T-helper 1 cell treated with Interleukin-12 subunit alpha and Interleukin-12 subunit beta and Interleukin-4 antibody, amounts not matched to agents 30 μg/mL and 1 μg/mL, for 36 hours (primary cell): ENCODE measurements at regions not wholly inside any gene's neighbourhood (a gene's known extent, or its start where the extent isn't known, plus 50 kb on each side); places are given as distances from the start of the nearest gene placed in this dataset.

ENCODE experiments used
- H3K27ac Mint-ChIP-seq: one replicate; pipeline ENCODE4 v1.8.0; 2021; ENCODE audit warnings: mild to moderate bottlenecking, mixed read lengths
- H3K27me3 Mint-ChIP-seq: one replicate; pipeline ENCODE4 v1.8.0; 2021; ENCODE audit warnings: low read depth, mixed read lengths
- H3K36me3 Mint-ChIP-seq: one replicate; pipeline ENCODE4 v1.8.0; 2021; ENCODE audit warnings: low read depth, mixed read lengths
- H3K4me1 Mint-ChIP-seq: one replicate; pipeline ENCODE4 v1.8.0; 2021; ENCODE audit warnings: low read depth, mixed read lengths
- H3K4me3 Mint-ChIP-seq: one replicate; pipeline ENCODE4 v1.8.0; 2021; ENCODE audit warnings: mild to moderate bottlenecking, moderate library complexity, mixed read lengths
- H3K9me3 Mint-ChIP-seq: one replicate; pipeline ENCODE4 v1.8.0; 2021; ENCODE audit warnings: mixed read lengths

- Mint-ChIP-seq H3K36me3 (no peaks in the 10 kb centered on the region), H3K4me1 (no peaks in the 10 kb centered on the region), H3K4me3 (no peak overlapping the region), H3K27me3 (peaks cover 12% of the 10 kb centered on the region), H3K9me3 (no peaks in the 10 kb centered on the region), H3K27ac (no peak overlapping the region)
These were observed 59.8 kb upstream of the FHIT start for GRCh38 chr3:61311044-61311443.

DNA sequence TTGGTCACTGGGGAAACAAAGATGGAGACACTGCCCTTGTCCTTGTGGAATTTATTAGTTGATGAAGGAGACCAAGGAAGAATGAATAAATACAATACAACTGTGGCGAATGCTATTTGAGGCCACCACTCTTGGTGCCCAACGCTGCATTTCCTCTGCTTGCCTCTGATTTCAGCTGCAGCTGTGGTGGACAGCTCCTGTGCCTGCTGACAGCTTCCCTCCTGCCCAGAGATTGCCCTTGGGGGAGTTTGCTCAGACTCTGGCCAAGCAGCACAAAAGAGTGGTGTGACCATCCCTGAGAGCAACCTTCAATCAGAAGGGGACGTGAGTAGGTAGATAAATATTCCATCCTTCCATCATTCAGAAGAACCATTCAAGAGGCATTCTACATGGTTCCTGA, 64.6 kb upstream of the FHIT start:
- no peaks in the 10 kb centered on the region for H3K4me1 Mint-ChIP-seq
- H3K4me3 Mint-ChIP-seq: no peak overlapping the region
- no peaks in the 10 kb centered on the region for H3K9me3 Mint-ChIP-seq
- no peaks in the 10 kb centered on the region for H3K36me3 Mint-ChIP-seq
- peaks cover 20% of the 10 kb centered on the region for H3K27me3 Mint-ChIP-seq
- H3K27ac Mint-ChIP-seq: no peak overlapping the region

- Mint-ChIP-seq H3K4me3 (no peak overlapping the region), H3K27me3 (peaks cover 7% of the 10 kb centered on the region), H3K9me3 (no peaks in the 10 kb centered on the region), H3K4me1 (no peaks in the 10 kb centered on the region), H3K36me3 (no peaks in the 10 kb centered on the region), H3K27ac (no peak overlapping the region)
These were observed 71.8 kb upstream of the FHIT start for GRCh38 chr3:61323094-61323493.

DNA sequence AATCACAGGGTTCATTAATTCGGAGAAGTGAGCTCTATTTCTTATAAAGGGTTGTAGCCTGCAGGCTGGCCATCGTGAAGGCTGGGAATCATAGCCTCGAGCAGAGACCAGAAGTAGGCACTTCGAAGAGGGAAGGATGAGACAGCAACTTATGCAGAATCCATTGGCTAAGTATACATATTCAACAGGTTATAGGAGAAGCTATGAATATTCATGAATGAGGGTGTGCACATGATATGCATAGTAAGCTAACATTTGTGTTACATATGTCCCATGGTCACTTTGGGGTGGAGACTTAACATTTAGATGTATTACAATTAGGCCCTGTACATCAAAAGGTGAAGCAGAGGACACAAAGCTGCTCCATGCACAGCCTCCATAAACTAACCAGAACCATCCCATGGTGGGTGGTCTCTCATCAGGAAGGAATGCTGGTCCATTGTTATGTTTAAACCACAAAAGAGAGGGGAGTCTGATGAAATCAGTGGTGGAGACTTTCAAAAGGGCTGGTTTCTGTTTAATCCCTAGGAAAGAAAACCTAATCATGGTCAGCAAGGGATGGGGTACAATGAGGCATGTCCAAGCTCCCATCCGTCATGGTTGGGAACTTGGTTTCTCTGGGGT, 80.8 kb upstream of the FHIT start:
- Mint-ChIP-seq H3K4me1 (no peaks in the 10 kb centered on the region), H3K27me3 (peaks cover 8% of the 10 kb centered on the region), H3K27ac (no peak overlapping the region), H3K9me3 (no peaks in the 10 kb centered on the region), H3K36me3 (no peaks in the 10 kb centered on the region), H3K4me3 (no peak overlapping the region)

- no peak overlapping the region for H3K4me3 Mint-ChIP-seq
- no peak overlapping the region for H3K27ac Mint-ChIP-seq
- no peaks in the 10 kb centered on the region for H3K4me1 Mint-ChIP-seq
- no peaks in the 10 kb centered on the region for H3K9me3 Mint-ChIP-seq
- no peaks in the 10 kb centered on the region for H3K36me3 Mint-ChIP-seq
- H3K27me3 Mint-ChIP-seq: peaks cover 8% of the 10 kb centered on the region
These were observed 82.1 kb upstream of the FHIT start for GRCh38 chr3:61333192-61333961.

DNA sequence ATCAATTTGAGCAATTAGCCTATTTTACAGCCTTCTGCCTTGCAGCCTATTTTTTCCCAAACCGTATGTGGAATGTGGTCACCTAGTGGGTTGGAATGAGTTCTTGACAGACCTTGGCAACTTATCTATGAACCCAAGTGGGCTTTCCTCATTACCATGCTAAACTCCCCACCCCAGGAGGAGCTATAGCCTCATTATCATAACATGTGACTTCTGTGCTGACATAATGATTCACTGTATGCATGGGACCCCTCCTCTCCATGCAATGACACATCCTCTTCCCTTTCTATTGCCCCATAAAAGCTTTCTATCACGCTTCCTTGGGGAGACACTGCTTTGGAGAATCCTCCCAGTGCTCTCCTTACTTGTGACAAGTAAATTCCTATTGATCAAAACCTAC, 83.5 kb upstream of the FHIT start:
- peaks cover 3% of the 10 kb centered on the region for H3K9me3 Mint-ChIP-seq
- no peak overlapping the region for H3K27ac Mint-ChIP-seq
- no peaks in the 10 kb centered on the region for H3K36me3 Mint-ChIP-seq
- peaks cover 8% of the 10 kb centered on the region for H3K27me3 Mint-ChIP-seq
- H3K4me1 Mint-ChIP-seq: no peaks in the 10 kb centered on the region
- no peak overlapping the region for H3K4me3 Mint-ChIP-seq

- H3K4me1 Mint-ChIP-seq: no peaks in the 10 kb centered on the region
- H3K27me3 Mint-ChIP-seq: no peaks in the 10 kb centered on the region
- H3K4me3 Mint-ChIP-seq: no peak overlapping the region
- peaks cover 3% of the 10 kb centered on the region for H3K9me3 Mint-ChIP-seq
- no peaks in the 10 kb centered on the region for H3K36me3 Mint-ChIP-seq
- H3K27ac Mint-ChIP-seq: no peak overlapping the region
These were observed 89.7 kb upstream of the FHIT start for GRCh38 chr3:61340931-61341461.

- H3K4me1 Mint-ChIP-seq: no peaks in the 10 kb centered on the region
- no peaks in the 10 kb centered on the region for H3K27me3 Mint-ChIP-seq
- no peak overlapping the region for H3K27ac Mint-ChIP-seq
- H3K4me3 Mint-ChIP-seq: no peak overlapping the region
- H3K36me3 Mint-ChIP-seq: no peaks in the 10 kb centered on the region
- peaks cover 2% of the 10 kb centered on the region for H3K9me3 Mint-ChIP-seq
These were observed 92.3 kb upstream of the FHIT start for GRCh38 chr3:61343543-61343942.

DNA sequence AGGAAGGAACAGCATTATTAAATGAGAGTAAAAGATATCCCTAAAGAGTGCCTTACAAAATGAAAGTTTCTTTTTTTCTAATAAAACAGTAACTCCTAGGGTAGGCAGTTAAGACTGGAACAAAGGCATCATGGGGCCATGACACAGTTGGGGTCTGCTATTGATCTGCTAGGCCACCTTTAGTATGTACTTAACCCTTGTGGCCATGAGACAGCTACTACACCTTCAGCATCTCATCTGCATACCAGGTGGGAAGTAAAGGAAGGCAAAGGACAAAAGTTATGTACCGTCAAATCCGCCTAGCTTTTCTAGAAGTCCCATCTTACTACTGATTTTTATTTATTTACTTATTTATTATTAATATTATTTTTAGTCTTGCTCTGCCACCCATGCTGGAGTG, 93.8 kb upstream of the FHIT start:
- Mint-ChIP-seq H3K36me3 (no peaks in the 10 kb centered on the region), H3K27ac (no peak overlapping the region), H3K9me3 (no peaks in the 10 kb centered on the region), H3K4me1 (no peaks in the 10 kb centered on the region), H3K4me3 (no peak overlapping the region), H3K27me3 (no peaks in the 10 kb centered on the region)

DNA sequence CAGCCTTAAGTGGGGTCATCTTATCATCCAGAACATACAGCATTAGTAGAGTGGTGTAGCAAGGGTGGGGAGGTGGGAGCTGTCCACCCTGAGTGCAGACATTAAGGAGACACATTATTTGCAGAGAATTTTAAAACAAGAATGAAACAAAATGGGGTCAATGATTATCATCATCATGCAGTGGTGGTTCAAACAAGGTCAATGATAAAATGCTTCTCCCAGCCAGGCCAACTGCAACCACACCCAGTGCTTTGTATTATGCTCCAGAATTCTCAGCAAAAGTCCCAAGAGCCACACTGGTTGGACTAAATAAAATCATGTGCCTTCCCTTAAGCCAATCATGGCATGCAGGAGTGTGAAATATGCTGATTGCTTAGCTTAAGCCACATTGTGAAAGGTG, 96.7 kb upstream of the FHIT start:
- Mint-ChIP-seq H3K4me3 (no peak overlapping the region), H3K36me3 (no peaks in the 10 kb centered on the region), H3K27ac (no peak overlapping the region), H3K4me1 (no peaks in the 10 kb centered on the region), H3K27me3 (no peaks in the 10 kb centered on the region), H3K9me3 (no peaks in the 10 kb centered on the region)

DNA sequence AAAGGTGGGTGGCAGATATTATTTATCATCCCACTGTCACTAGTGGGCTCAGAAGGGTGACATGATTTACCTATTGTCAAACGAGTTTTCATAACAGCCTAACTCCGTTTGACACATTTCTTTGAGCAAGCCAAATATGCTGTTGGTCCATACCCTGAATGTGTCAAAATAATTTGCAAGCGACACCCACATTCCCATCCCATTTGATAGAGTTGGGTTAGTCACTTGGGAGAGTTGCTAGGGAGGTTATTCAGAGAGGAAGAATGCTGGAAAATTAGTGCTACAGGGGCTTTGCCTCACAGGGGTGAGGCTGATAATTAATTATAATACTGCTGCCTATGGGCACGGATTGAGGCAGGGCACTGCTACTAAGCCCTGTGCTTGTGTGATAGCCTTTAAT, 98.5 kb upstream of the FHIT start:
- Mint-ChIP-seq H3K27me3 (peaks cover 2% of the 10 kb centered on the region), H3K27ac (no peak overlapping the region), H3K4me3 (no peak overlapping the region), H3K36me3 (no peaks in the 10 kb centered on the region), H3K9me3 (no peaks in the 10 kb centered on the region), H3K4me1 (no peaks in the 10 kb centered on the region)

DNA sequence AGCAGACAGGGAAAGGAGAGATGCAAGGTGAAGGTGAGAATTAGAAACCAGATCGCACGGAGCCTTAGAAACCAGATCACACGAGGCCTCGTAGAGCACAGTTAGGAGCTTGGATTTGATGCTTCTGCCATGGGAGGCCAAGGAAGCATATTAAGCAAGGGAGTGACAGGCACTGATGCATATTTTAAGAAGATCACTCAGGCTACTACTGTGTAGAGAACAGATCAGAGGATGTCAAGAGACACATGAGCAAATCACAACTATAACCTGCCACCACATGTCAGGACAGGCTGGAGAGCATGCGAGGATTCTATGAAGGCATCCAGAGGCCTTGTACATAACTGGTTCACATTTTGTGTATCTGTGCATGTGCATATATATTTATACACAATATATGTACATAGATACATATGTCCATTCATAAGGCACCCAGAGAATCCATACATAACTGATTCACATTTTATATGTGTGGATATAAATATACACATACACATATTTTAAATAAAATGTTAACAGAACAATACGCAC, 99.6 kb upstream of the FHIT start:
- Mint-ChIP-seq H3K9me3 (no peaks in the 10 kb centered on the region), H3K4me1 (no peaks in the 10 kb centered on the region), H3K27ac (no peak overlapping the region), H3K4me3 (no peak overlapping the region), H3K27me3 (peaks cover 4% of the 10 kb centered on the region), H3K36me3 (no peaks in the 10 kb centered on the region)

- Mint-ChIP-seq H3K27ac (no peak overlapping the region), H3K27me3 (peaks cover 4% of the 10 kb centered on the region), H3K36me3 (no peaks in the 10 kb centered on the region), H3K4me1 (no peaks in the 10 kb centered on the region), H3K4me3 (no peak overlapping the region), H3K9me3 (no peaks in the 10 kb centered on the region)
These were observed 101.1 kb upstream of the FHIT start for GRCh38 chr3:61352306-61352705.

GRCh38 chr3:61353382-61353781, 102.1 kb upstream of the FHIT start:
- no peaks in the 10 kb centered on the region for H3K9me3 Mint-ChIP-seq
- no peaks in the 10 kb centered on the region for H3K4me1 Mint-ChIP-seq
- H3K4me3 Mint-ChIP-seq: no peak overlapping the region
- H3K27ac Mint-ChIP-seq: no peak overlapping the region
- no peaks in the 10 kb centered on the region for H3K36me3 Mint-ChIP-seq
- H3K27me3 Mint-ChIP-seq: peaks cover 4% of the 10 kb centered on the region

- Mint-ChIP-seq H3K27ac (no peak overlapping the region), H3K4me1 (no peaks in the 10 kb centered on the region), H3K4me3 (no peak overlapping the region), H3K27me3 (peaks cover 4% of the 10 kb centered on the region), H3K36me3 (no peaks in the 10 kb centered on the region), H3K9me3 (no peaks in the 10 kb centered on the region)
These were observed 103.4 kb upstream of the FHIT start for GRCh38 chr3:61354604-61355003.
